Astrocyte of the cerebellum (primary cell): ENCODE measurements at regions not wholly inside any gene's neighbourhood (a gene's known extent, or its start where the extent isn't known, plus 50 kb on each side); places are given as distances from the start of the nearest gene placed in this dataset.
"Not testable (repeated sequence)": the region's sequence is repeated elsewhere in the genome, so short reads cannot be mapped to it uniquely, and the experiment has no call there.

ENCODE experiments used
- DNase-seq: peaks from one replicate; pipeline ENCODE4 v3.0.0-alpha.2; 2011; ENCODE audit warnings: low read depth
- H3K4me3 ChIP-seq: 2 replicates; pipeline ENCODE4 v1.5.1; 2011; ENCODE audit warnings: mild to moderate bottlenecking, low read depth, low read length, moderate library complexity
- CTCF ChIP-seq: IDR thresholded peaks from 2 replicates; pipeline ENCODE4 v1.5.1; 2012; ENCODE audit warnings: low read length, low read depth, moderate library complexity, mild to moderate bottlenecking; ENCODE audit errors: missing control alignments
- in situ Hi-C: cut with HindIII; loops from 2 replicates; pipeline ENCODE4 v1.10.0; 2017; ENCODE audit warnings: low sequenced_read_pairs

GRCh38 chr1:184194236-184194635 lies 142.7 kb downstream of the TSEN15 start:
- DNase-seq = no peak
- TF ChIP-seq CTCF = no peak
- in situ Hi-C loops = no loop called here

GRCh38 chr1:184195722-184196121 lies 144.2 kb downstream of the TSEN15 start:
- H3K4me3 ChIP-seq, DNase-seq, in situ Hi-C loops: not testable (repeated sequence)

More at GRCh38 chr1:184194236-184194635, 142.7 kb downstream of the TSEN15 start:
- no peak overlapping the region for H3K4me3 ChIP-seq

- DNase-seq = no peak
- in situ Hi-C loops = no loop called here
- H3K4me3 ChIP-seq = no peak overlapping the region
- TF ChIP-seq CTCF = no peak
Observed at GRCh38 chr1:184197831-184198230, 146.3 kb downstream of the TSEN15 start.

GRCh38 chr1:184199036-184199435 lies 147.5 kb downstream of the TSEN15 start:
- DNase-seq = no peak
- in situ Hi-C loops = no loop called here
- H3K4me3 ChIP-seq = no peak overlapping the region
- no peak for TF ChIP-seq CTCF

GRCh38 chr1:184199438-184200085 lies 148.0 kb downstream of the TSEN15 start:
- no peak for DNase-seq
- in situ Hi-C loops = no loop called here
- H3K4me3 ChIP-seq = no peak overlapping the region
- TF ChIP-seq CTCF = no peak

GRCh38 chr1:184208622-184209021 lies 157.1 kb downstream of the TSEN15 start:
- in situ Hi-C loops = no loop called here
- no peak for DNase-seq
- no peak for TF ChIP-seq CTCF
- H3K4me3 ChIP-seq = no peak overlapping the region

GRCh38 chr1:184210031-184210430 lies 158.5 kb downstream of the TSEN15 start:
- H3K4me3 ChIP-seq = no peak overlapping the region
- TF ChIP-seq CTCF = no peak
- DNase-seq = peak; percentile 46
- in situ Hi-C loops = loop anchor here (10.0 kb wide), 1 partner anchor 105 kb away; no protein-coding TSS in a partner anchor
